Calu3 (cell line): ENCODE measurements at regions not wholly inside any gene's neighbourhood (a gene's known extent, or its start where the extent isn't known, plus 50 kb on each side); places are given as distances from the start of the nearest gene placed in this dataset.

ENCODE experiments used
- BruUV-seq: library from RNA; stranded (reverse); fragments of 400-500 nt; replicated peaks from 2 replicates; lab custom pipeline; 2021; lab: Mats Ljungman, UMichigan
- CTCF ChIA-PET: fragments of 300-600 bp; sonication (Branson Sonifier 250); formaldehyde crosslinking; loops from one replicate; lab custom pipeline; 2022; ENCODE audit warnings: antibody characterized with exemption; lab: Charles Lee
- DNase-seq: peaks from one replicate; pipeline ENCODE4 v3.0.0; 2022
- H3K27ac Mint-ChIP-seq: one replicate; pipeline ENCODE4 v1.8.0; 2022; ENCODE audit warnings: mixed read lengths; ENCODE audit not compliant: unreplicated experiment
- H3K27me3 Mint-ChIP-seq: one replicate; pipeline ENCODE4 v1.8.0; 2022; ENCODE audit warnings: mixed read lengths; ENCODE audit not compliant: unreplicated experiment
- H3K36me3 Mint-ChIP-seq: one replicate; pipeline ENCODE4 v1.8.0; 2022; ENCODE audit warnings: mild to moderate bottlenecking, moderate library complexity, mixed read lengths; ENCODE audit not compliant: insufficient read depth, unreplicated experiment
- H3K4me1 Mint-ChIP-seq: one replicate; pipeline ENCODE4 v1.8.0; 2022; ENCODE audit warnings: mild to moderate bottlenecking, low read depth, mixed read lengths; ENCODE audit not compliant: unreplicated experiment
- H3K4me3 Mint-ChIP-seq: one replicate; pipeline ENCODE4 v1.8.0; 2022; ENCODE audit warnings: mild to moderate bottlenecking, low read depth, moderate library complexity, mixed read lengths; ENCODE audit not compliant: unreplicated experiment
- H3K9me3 Mint-ChIP-seq: one replicate; pipeline ENCODE4 v1.8.0; 2022; ENCODE audit warnings: low read depth, mixed read lengths; ENCODE audit not compliant: unreplicated experiment
- CTCF ChIP-seq: fragments of 200-600 bp; IDR thresholded peaks from one replicate; pipeline ENCODE4 v1.8.0; 2022; ENCODE audit warnings: antibody characterized with exemption; ENCODE audit not compliant: unreplicated experiment
- intact Hi-C: fragments of 100-400 bp; cut with micrococcal nuclease; formaldehyde crosslinking; loops from one replicate; pipeline ENCODE4 v1.10.0; 2022; ENCODE audit not compliant: unreplicated experiment

GRCh38 chr2:240207661-240208060, 67.2 kb upstream of the OTOS start:
- H3K36me3 Mint-ChIP-seq, result no peaks in the 10 kb centered on the region
- H3K4me3 Mint-ChIP-seq, result no peak overlapping the region
- no TSS peak for BruUV-seq
- peaks cover 45% of the 10 kb centered on the region for H3K27me3 Mint-ChIP-seq
- TF ChIP-seq CTCF, result no peak
- no peak for DNase-seq
- intact Hi-C loops, result no loop called here
- peaks cover 2% of the 10 kb centered on the region for H3K9me3 Mint-ChIP-seq
- H3K4me1 Mint-ChIP-seq, result peaks cover 14% of the 10 kb centered on the region
- H3K27ac Mint-ChIP-seq, result no peak overlapping the region
- CTCF ChIA-PET, result no interaction called here

GRCh38 chr2:240208096-240208495, 67.6 kb upstream of the OTOS start:
- BruUV-seq, result no TSS peak
- Mint-ChIP-seq H3K36me3 (no peaks in the 10 kb centered on the region), H3K9me3 (peaks cover 2% of the 10 kb centered on the region), H3K4me1 (peaks cover 14% of the 10 kb centered on the region), H3K4me3 (no peak overlapping the region), H3K27me3 (peaks cover 41% of the 10 kb centered on the region), H3K27ac (no peak overlapping the region)
- CTCF ChIA-PET, result no interaction called here
- no peak for DNase-seq
- intact Hi-C loops, result no loop called here
- TF ChIP-seq CTCF, result no peak

- Mint-ChIP-seq H3K4me3 (no peak overlapping the region), H3K27ac (no peak overlapping the region), H3K27me3 (peaks cover 34% of the 10 kb centered on the region), H3K9me3 (peaks cover 2% of the 10 kb centered on the region), H3K4me1 (peaks cover 14% of the 10 kb centered on the region), H3K36me3 (no peaks in the 10 kb centered on the region)
- no peak for TF ChIP-seq CTCF
- intact Hi-C loops, result no loop called here
- no peak for DNase-seq
- BruUV-seq, result no TSS peak
- CTCF ChIA-PET, result no interaction called here
Observed at GRCh38 chr2:240208631-240209211, 68.3 kb upstream of the OTOS start.

GRCh38 chr2:240209493-240209892, 69.0 kb upstream of the OTOS start:
- H3K9me3 Mint-ChIP-seq, result peaks cover 2% of the 10 kb centered on the region
- intact Hi-C loops, result no loop called here
- no peak overlapping the region for H3K27ac Mint-ChIP-seq
- no peaks in the 10 kb centered on the region for H3K36me3 Mint-ChIP-seq
- BruUV-seq, result no TSS peak
- H3K4me3 Mint-ChIP-seq, result no peak overlapping the region
- DNase-seq, result no peak
- peaks cover 13% of the 10 kb centered on the region for H3K4me1 Mint-ChIP-seq
- CTCF ChIA-PET, result no interaction called here
- H3K27me3 Mint-ChIP-seq, result peaks cover 27% of the 10 kb centered on the region
- TF ChIP-seq CTCF, result no peak
